Urothelium cell line (cell line): ENCODE measurements at regions not wholly inside any gene's neighbourhood (a gene's known extent, or its start where the extent isn't known, plus 50 kb on each side); places are given as distances from the start of the nearest gene placed in this dataset.

Experiments used
- DNase-seq: peaks from one replicate; pipeline ENCODE4 v3.0.0; 2011; ENCODE audit warnings: low spot score, mixed read lengths
- FAIRE-seq: peaks from 2 replicates; lab custom pipeline; 2011; peaks lifted over from hg19 to GRCh38; lab: Jason Lieb, UNC

DNA sequence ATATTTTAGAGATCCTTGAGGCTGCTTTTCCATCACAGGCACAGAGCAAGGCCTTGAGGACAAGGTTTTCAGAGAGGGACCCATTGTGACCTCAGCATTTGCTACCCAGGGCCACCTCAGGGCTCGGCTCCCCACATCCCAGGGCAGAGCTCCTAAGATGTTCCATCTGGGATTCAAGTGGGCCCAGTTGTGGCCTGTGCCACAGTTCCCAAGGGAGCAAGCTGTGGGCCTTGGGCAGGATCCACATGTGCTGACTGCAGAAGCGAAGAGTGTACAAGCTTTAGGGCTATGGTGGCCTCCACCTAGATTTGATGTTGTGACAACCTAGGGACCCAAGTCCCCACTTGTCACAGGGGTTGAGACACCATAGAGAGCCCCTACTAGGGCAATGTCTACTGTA is 608.1 kb downstream of the HACE1 start:
- DNase-seq, result no peak
- no peak for FAIRE-seq

DNA sequence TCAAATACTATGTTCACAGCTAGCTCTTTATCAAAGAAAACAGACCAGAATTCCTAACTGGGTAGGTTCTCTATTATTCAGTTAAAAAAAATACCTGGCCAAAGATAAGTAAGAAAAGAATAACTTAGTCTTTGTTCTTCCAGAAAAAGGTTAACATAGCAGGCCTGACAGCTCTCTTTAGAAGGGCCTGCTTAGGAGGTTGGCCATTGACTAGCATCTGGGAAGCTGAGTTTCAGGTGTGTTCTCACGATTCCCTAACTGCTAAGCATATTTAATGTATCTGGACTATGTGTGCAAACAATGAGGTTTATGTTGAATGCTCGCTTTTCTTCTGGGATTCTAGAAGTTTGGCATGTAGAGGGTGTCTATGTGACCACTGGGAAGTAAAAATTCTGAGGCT is 618.9 kb downstream of the HACE1 start:
- FAIRE-seq, result no peak
- no peak for DNase-seq

DNA sequence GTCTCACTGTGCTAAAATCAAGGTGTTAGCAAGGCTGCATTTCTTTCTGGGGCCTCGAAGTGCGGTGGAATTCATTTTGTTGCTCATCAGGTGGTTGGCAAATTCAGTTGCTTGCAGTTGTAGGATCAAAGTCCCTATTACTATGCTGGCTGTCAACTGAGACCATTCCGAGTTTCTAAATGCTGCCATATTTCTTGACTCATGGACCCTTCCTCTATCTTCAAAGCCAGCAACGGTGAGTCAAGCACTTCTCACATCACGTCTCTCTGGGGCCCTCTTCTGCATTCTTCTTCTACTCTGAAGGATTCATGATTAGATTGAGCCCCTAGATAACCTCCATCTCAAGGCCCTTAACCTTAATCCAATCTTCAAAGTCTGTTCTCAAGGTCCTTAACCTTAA is 619.7 kb downstream of the HACE1 start:
- DNase-seq (no peak), FAIRE-seq (no peak)

DNA sequence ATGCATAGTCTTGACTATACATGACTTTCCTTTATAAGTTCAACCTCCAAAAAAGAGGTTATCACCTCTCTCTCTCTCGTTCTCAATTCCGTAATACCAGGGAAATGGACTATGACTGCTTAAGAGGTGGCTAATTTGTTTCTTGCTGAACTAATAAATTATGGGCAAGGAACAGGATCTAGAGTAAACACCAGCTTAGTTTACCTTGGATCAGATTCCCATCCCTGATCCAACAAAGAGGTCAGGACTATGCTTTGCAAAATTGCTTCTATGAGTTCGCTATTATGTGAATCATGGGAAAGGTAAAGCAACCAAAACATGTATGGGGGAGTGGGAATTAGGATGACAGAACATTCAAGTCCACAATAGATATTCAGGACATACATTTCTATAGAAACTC is 630.7 kb downstream of the HACE1 start:
- DNase-seq, result no peak
- no peak for FAIRE-seq

DNA sequence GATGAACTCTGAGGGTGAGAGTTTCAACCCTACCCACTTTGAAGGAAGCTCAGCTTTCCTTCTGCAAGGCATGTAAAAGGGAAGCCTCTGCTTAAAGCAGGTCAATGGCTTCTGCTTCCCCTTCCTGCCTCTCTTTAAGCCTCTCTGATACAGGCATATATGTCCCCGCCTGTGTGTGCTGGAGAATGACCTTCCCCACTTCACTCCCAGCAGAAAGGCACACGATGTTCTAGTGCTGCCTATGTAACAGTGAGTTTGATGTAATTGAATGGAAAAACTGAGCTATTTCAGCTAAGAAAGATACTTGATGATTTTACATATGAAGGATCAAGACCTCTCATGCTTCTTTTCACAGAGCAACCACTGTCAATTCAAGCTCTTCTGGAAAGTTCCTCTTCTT is 632.2 kb downstream of the HACE1 start:
- DNase-seq (no peak), FAIRE-seq (no peak)

DNA sequence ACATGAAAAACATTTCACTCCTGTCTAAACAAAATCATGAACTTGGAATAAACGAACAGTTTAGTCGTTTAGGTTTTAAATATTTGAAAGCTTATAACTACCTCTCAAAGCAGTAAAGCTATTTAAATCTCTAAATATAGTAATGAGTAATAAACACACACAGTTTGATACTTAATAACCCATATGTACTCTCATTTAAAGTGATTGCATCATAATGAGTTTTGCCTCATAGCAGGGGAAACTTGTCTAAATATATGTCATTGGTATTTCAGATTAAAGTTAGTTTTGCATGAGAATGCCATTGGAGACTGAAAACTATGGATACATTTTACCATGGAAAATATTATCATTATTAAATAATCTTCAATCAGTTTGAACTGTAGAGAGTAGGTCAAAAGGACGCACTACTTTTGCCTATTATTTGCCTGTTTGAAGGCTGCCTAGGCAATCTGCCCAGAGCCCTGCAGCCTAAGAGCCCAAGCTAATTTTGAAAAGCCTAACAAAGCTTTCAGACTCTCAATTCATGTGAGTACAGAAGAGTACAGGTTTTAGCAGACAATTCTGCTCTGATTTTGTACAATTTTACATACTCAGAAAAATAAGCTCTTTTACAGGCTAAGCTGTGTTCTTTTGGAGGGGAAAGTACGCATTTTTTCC is 632.8 kb downstream of the HACE1 start:
- FAIRE-seq (no peak), DNase-seq (no peak)

DNA sequence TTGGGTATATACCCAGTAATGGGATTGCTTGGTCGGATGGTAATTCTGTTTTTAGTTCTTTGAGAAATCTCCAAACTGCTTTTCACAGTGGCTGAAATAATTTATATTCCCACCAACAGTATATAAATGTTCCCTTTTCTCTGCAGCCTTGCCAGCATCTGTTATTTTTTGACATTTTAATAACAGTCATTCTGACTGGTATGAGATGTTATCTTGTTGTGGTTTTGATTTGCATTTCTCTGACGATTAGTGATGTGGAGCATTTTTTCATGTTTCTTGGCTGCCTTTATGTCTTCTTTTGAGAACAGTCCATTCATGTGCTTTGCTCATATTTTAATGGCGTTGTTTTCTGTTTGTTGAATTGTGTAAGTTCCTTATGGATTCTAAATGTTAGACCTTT is 641.6 kb downstream of the HACE1 start:
- no peak for FAIRE-seq
- DNase-seq, result no peak

DNA sequence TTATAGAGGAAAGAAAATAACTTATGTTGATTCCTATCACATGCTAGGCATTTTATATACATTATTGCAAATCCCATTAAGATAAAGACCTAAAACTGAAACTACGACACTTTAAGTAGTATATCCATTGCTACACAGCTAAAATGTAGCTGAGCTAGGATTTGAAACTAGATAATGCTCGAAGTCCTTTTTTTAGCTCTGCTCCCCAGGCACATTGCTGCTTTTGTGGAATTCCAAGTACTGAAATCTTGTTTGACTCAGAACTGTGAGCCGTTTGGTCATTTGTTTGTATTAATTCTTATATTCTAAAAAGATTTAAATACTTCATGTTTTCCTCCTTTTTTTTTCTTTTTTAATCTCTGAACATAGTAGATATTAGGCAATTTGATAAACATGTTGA is 644.8 kb downstream of the HACE1 start:
- DNase-seq (no peak), FAIRE-seq (no peak)

DNA sequence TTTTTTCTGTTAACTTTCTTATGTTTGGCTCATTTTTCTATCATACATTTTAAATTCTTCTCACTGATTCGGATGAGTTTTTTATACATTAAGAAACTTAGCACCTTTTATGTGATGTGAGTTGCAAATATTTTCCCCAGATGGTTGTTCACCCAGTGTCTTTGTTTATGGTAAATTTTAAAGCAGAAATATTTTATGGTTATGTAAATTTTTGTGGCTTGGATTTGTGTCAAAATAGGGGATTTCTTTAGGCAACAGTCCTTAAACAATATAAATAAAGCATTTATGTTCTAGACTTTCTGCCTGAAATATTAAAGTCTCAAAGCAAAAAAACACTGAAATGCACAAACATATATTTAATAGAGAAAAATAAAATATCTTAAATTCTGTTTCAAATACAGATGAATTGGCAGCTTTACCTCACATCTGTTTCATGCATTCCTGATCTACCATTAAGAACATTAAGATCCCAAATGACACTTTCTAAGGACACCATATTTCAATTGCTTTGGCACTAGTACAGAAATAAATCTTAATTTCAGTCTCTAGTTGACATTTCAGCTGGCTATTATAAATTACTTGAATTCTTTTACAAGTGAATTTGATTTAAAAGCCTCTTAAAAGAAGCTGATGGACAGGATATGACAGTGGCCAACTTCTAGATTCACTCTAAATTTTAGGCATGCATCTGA is 646.6 kb downstream of the HACE1 start:
- FAIRE-seq (no peak), DNase-seq (no peak)

DNA sequence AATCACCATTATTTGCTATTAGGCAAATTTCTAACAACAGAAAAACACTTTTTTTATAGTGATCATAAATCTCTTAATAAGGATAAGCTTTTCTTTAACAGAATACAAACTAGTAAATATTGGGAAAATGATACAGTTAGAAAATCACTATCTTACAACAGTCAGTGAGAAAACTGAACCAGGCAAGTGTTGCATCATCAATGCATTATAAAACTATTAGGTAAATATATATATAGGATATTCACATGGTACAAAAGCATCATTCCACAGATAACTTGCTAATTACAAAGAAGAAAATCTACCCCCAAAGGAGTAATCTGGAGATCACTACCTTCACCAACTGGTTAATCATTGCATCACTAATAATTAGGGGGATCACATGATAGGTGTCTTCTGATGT is 652.1 kb downstream of the HACE1 start:
- DNase-seq, result no peak
- FAIRE-seq, result no peak

DNA sequence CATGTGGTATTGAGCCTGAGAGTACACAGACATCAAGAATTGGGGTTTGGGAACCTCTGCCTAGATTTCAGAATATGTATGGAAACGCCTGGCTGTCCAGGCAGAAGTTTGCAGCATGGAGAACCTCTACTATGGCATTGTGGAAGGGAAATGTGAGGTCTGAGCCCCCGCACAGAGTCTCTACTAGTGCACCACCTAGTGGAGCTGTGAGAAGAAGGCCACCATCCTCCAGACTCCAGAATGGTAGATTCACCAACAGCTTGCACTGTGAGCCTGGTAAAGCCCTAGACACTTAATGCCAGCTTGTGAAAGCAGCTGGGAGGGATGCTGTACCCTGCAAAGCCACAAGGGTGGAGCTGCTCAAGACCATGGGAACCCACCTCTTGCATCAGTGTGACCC is 658.2 kb downstream of the HACE1 start:
- DNase-seq, result no peak
- no peak for FAIRE-seq

DNA sequence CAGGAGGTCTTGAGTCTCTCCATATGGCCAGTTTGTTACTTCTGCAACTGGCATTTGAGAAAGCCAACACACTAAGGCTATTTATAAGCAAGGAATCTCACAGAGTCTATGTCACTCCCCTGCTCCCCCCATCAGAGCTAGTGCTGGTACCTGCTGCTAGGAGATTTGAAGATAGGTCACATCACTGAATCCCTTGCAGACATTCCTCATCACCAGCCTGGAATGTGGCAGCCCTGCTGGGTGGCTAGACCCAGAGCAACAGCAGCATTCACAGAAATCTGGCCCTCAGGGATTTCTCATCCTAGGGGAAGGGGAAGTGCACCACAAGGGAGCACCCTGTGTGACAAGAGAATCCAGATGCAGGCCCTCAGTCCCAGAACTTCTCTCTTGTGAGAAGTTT is 672.1 kb downstream of the HACE1 start:
- FAIRE-seq (no peak), DNase-seq (no peak)

DNA sequence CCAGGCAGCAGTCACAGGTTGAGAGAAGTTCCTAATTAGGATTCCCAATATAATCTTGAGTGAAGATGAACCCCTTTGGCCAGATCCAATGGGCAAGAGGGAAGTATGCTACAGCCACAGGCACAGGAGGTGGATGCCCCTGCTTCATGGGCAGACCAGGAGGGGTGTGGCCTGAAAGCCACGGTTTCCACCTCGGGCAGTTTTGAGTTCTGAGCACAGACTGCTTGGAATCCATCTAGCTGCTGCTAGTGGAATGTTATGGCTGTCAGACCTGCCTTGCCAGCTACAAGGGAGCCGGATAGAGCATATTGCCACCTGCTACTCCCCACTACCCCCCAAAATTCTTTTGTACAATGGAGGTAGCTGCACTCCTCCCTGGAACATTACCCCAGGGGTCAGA is 672.9 kb downstream of the HACE1 start:
- FAIRE-seq, result no peak
- no peak for DNase-seq

DNA sequence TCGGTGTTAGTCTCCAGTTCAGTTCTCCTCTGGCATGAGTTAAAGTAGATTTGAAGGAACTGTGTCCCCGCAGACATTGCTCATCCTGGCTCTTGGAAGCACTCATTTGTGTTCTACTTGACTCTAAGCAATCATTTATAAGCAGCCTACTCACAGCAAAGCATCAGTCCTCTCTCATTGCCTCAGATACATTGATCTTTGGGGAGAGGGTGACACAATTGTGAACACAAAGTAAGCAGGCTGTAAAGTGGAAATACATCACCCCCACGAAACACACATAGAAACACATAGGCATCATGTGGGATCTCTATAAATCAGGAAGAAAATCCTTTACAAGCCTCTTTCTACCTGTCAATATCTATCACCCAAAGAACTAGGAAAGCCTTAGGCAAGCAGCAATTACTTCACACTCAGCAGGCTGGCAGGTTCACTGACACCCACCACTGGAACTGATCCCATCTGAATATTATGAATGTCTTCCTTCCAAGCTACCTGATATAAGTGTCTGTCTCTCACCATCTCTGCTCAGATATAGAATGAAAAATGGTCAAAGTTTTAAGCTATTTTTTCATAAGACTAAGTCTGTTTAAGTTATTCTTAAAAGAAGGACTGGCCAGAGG is 675.8 kb downstream of the HACE1 start:
- FAIRE-seq (no peak), DNase-seq (no peak)

DNA sequence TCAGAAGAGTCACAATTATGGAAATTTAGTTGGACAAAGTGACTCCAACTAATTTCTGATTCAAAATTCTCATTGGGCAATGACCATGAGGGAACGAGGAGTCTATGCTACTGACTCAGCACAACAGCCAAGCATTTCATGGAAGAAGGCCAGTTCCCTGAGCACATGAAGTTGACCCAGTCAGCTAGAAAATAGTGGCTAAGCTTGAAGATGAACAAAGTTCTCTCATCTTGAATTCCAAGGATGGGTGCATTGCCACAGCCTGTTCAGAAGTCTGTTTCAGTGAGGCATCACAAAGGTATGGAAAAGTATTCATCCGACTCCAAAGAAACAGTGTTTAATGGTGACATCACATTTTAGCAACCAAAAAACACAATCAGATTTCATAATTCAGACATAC is 676.9 kb downstream of the HACE1 start:
- no peak for FAIRE-seq

DNA sequence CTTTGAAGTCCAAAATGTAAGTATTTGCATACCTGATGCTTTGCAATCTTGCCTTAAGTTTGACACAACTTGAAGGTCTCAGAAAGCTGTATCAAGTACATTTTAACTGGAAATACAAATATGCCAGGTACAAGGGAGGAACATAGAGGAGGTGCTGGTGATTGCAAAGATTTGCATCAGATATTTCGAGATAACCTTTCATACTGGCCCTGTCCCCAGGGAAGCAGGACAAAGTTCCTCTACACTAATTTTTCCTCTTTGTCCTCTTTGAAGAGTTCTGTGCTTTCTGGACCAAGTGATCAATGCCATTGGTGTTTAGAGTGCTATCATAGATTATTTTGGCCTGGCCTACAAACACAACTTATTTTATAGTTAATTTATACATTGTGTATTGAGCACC is 686.1 kb downstream of the HACE1 start:
- no peak for DNase-seq

More for the DNA sequence above, 676.9 kb downstream of the HACE1 start:
- DNase-seq, result no peak

DNA sequence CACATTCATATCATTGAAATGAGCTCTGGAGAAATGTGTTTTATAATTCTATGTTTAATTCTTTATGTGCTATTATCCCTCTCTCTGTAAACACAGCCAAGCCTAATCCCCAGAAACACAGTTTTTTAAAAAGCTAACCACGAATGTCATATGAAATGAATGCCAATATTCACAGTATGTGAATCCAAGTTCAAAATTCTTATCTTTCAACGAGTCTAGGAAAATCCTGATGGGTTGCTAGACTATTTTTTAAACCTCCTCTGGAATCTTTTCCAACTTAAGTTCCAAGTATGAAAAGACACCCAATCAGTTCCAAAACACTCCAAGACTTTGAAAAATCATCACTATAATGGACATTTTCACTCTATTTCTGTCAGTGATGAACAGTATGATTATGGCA is 689.3 kb downstream of the HACE1 start:
- no peak for FAIRE-seq
- no peak for DNase-seq

More for the DNA sequence above, 686.1 kb downstream of the HACE1 start:
- FAIRE-seq, result no peak

DNA sequence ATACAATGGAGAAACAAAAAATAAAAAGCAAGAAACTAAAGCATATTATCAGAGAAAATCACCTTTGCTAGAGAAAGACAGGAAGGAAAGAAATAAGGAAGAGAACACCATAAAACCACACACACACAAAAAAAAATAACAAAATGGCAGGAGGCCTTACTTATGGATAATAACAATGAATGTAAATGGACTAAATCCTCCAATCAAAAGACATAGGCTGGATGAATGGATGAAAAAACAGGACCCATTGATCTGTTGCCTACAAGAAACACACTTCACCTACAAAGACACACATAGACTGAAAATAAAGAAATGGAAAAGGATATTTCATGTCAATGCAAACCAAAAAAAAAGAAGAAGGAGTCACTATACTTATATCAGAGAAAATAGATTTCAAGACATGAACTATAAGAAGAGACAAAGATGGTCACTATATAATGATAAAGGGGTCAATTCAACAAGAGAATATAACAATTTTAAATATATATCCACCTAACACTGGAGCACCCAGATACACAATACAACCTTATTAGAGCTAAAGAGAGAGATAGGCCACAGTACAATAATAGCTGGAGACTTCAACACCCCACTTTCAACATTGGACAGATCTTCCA is 693.6 kb downstream of the HACE1 start:
- no peak for FAIRE-seq
- DNase-seq, result no peak

DNA sequence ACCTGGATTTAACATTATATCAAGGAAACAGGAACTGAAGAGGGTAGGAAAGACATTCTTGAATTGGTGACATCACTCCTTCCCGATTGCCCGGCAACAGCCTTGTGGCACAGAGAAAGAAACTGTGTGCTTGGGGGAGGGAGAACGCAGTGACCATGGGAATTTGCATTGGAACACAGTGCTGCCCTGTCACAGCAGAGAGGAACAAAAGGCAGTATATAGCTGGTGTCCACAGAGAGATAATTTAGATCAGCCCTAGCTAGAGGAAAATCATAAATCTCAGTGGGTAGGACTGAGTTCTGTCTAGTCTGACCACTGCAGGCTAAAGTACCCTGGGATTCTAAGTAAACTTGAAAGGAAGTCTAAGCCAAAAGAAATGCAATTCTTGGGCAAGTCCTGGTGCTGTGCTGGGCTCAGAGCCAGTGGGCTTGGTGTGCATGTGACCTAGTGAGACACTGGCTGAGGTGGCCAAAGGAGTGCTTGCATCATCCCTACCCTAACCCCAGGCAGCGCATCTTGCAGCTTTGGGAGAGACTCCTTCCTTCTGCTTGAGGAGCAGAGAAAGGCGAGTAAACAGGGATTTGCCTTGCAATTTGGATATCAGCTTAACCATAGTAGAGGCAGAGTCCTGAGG is 697.6 kb downstream of the HACE1 start:
- no peak for DNase-seq
- no peak for FAIRE-seq

DNA sequence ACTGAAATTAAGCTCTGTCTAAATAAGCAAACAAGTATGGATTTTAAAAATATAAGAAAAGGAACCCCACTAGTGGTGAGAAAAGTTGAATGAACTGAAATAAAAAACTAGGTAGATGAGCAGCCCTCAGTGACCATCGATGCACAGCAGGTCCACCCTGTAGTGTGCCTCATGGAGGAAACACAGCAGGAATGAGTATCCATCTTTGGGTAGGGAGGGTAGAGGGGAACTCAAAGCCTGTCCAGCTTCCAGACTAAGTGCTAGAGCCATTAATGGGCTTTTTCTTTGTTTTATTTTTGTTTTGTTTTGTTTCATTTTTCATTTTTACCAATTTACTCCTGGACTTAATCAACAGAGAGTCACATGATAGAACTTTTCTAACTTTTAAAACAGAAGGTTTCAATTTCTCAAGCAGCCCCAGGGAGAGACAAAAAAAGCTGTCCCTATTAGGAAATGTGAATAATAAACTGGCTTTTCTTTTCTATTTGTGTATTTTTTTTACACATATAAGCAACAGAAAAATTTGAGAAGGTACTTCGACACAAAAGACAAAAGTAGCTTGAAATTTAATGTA is 700.6 kb downstream of the HACE1 start:
- DNase-seq (no peak), FAIRE-seq (no peak)

DNA sequence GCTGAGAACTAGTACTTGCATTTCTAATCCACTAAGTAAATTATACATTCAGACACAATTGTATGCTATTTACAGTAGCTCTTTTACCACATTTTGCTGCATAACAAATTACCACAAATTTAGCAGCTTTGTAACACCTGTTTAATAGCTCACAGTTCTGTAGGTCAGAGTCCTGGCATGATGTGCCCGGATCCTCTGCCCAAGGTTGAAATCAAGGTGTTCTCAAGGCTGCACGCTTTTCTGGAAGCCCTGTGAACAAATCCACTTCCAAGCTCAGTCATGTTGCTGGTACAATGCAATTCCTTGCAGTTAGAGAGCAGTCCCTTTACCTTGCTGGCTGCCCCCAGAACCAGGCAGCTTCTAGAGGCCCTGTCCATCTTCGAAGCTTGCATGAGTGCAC is 716.0 kb downstream of the HACE1 start:
- FAIRE-seq (no peak), DNase-seq (no peak)
